Vagina (tissue), 2 donors: ENCODE measurements at regions not wholly inside any gene's neighbourhood (a gene's known extent, or its start where the extent isn't known, plus 50 kb on each side); places are given as distances from the start of the nearest gene placed in this dataset.

Source experiments
- POLR2A ChIP-seq, 2 donors: fragments of 450-650 bp; IDR thresholded peaks; one replicate each; pipeline ENCODE4 v1.6.1; 2017; ENCODE audit warnings: antibody characterized with exemption in 2 of 2, mild to moderate bottlenecking in 2 of 2, moderate library complexity in 2 of 2
- POLR2AphosphoS5 ChIP-seq, 2 donors: sonication (generic); formaldehyde crosslinking; IDR thresholded peaks; one replicate each; pipeline ENCODE4 v1.9.0; 2017; ENCODE audit warnings: antibody characterized with exemption in 2 of 2, mild to moderate bottlenecking in 2 of 2, low read depth in 1 of 2; ENCODE audit not compliant: insufficient read depth in 1 of 2
- TF ChIP-seq, protein P1 (sequence below), 3 experiments: fragments of 450-650 bp in 2 of 3; fragments of 200-600 bp in 1 of 3; sonication (generic) in 1 of 3; IDR thresholded peaks; one replicate each; pipeline ENCODE4 v1.5.1; 2017 to 2019; ENCODE audit warnings: antibody characterized with exemption in 3 of 3, mild to moderate bottlenecking in 2 of 3, moderate library complexity in 2 of 3

DNA sequence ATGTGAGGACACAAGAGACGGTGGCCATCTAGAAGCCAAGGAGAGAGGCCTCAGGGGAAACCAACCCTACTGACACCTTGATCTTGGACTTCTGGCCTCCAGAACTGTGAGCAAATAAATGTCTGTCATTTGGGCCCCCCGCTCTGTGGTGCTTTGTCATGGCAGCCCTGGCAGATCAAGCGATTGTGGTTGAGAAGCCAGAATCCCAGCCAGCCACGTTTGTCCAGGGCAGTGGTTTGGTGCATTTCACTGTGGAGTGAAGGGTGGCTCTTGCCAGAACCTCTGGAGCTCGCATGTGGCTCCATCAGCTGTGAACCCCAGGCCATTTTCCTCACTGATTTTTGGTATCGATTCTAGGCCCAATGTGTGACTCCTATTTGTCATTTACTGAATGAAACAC lies 404.9 kb downstream of the BCL11B start:
- TF ChIP-seq, protein P1, sequence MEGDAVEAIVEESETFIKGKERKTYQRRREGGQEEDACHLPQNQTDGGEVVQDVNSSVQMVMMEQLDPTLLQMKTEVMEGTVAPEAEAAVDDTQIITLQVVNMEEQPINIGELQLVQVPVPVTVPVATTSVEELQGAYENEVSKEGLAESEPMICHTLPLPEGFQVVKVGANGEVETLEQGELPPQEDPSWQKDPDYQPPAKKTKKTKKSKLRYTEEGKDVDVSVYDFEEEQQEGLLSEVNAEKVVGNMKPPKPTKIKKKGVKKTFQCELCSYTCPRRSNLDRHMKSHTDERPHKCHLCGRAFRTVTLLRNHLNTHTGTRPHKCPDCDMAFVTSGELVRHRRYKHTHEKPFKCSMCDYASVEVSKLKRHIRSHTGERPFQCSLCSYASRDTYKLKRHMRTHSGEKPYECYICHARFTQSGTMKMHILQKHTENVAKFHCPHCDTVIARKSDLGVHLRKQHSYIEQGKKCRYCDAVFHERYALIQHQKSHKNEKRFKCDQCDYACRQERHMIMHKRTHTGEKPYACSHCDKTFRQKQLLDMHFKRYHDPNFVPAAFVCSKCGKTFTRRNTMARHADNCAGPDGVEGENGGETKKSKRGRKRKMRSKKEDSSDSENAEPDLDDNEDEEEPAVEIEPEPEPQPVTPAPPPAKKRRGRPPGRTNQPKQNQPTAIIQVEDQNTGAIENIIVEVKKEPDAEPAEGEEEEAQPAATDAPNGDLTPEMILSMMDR (IDR thresholded peaks at IDR 0.05), result no peak
- TF ChIP-seq POLR2A (IDR thresholded peaks at IDR 0.05) (no peak), POLR2AphosphoS5 (IDR thresholded peaks at IDR 0.05; ENCODE audit: insufficient read depth in 1 of 2, low read depth in 1 of 2) (no peak)
